Lung (tissue), 11 donors: ENCODE measurements at regions not wholly inside any gene's neighbourhood (a gene's known extent, or its start where the extent isn't known, plus 50 kb on each side); places are given as distances from the start of the nearest gene placed in this dataset.
A peak's percentile ranks its signal among the peaks of the same experiment; 100 is the strongest.

Source experiments
- ATAC-seq: fragments of 200-7000 bp; cut with Tn5 transposase; one replicate; pipeline ENCODE4 v1.9.1; 2020; ENCODE audit warnings: moderate number of reproducible peaks; ENCODE audit not compliant: insufficient read depth, low FRiP score
- DNase-seq, 3 donors: peaks; one replicate each; pipeline ENCODE4 v3.0.0-alpha.2; 2013 to 2017
- H3K27ac ChIP-seq, 2 donors: one replicate each; pipeline ENCODE4 v1.5.1; 2013; ENCODE audit warnings: mild to moderate bottlenecking in 2 of 2, moderate library complexity in 2 of 2, control low read depth in 1 of 2, inconsistent platforms in 1 of 2, low read depth in 1 of 2, low read length in 1 of 2
- H3K27me3 ChIP-seq, 3 donors: one replicate each; pipeline ENCODE4 v1.5.1; 2013; ENCODE audit warnings: low read length in 2 of 3; ENCODE audit not compliant: control insufficient read depth in 3 of 3, insufficient read depth in 3 of 3
- H3K36me3 ChIP-seq, 4 donors: one replicate each; pipeline ENCODE4 v1.5.1; 2013; ENCODE audit warnings: low read length in 4 of 4, mild to moderate bottlenecking in 1 of 4, moderate library complexity in 1 of 4; ENCODE audit not compliant: control insufficient read depth in 4 of 4, insufficient read depth in 4 of 4
- H3K4me1 ChIP-seq, 5 donors: one replicate each; pipeline ENCODE4 v1.5.1; 2013; ENCODE audit warnings: low read length in 5 of 5, mild to moderate bottlenecking in 2 of 5, moderate library complexity in 1 of 5; ENCODE audit not compliant: control insufficient read depth in 5 of 5, insufficient read depth in 5 of 5
- H3K4me3 ChIP-seq: one replicate; pipeline ENCODE4 v1.5.1; 2013; ENCODE audit warnings: mild to moderate bottlenecking, control low read depth, moderate library complexity
- H3K9ac ChIP-seq, 2 donors: one replicate each; pipeline ENCODE4 v1.5.1; 2013; ENCODE audit warnings: low read length in 2 of 2, control low read depth in 1 of 2; ENCODE audit not compliant: insufficient read depth in 1 of 2
- H3K9me3 ChIP-seq, 4 donors: one replicate each; pipeline ENCODE4 v1.5.1; 2013; ENCODE audit warnings: low read length in 3 of 4, mild to moderate bottlenecking in 1 of 4, moderate library complexity in 1 of 4; ENCODE audit not compliant: control insufficient read depth in 4 of 4, insufficient read depth in 3 of 4
- WGBS, 2 donors: extraction: QIAGEN DNeasy Blood & Tissue Kit; methylation state at CpG; one replicate each; pipeline ENCODE4 v1.1.7; 2013; 5-methylcytosine and 5-hydroxymethylcytosine counted together
- TF ChIP-seq, protein P1 (sequence below): IDR thresholded peaks from 2 replicates; pipeline ENCODE4 v1.5.1; 2012; ENCODE audit warnings: mild to moderate bottlenecking; ENCODE audit errors: control extremely low read depth, extremely low read depth
- donor health status: control.
- donor health status: control.
- donor health status: Bipolar disorder and iron deficiency.
- donor health status: healthy.
- donor health status: DM: yes; HTN: yes; CAD: no.

DNA sequence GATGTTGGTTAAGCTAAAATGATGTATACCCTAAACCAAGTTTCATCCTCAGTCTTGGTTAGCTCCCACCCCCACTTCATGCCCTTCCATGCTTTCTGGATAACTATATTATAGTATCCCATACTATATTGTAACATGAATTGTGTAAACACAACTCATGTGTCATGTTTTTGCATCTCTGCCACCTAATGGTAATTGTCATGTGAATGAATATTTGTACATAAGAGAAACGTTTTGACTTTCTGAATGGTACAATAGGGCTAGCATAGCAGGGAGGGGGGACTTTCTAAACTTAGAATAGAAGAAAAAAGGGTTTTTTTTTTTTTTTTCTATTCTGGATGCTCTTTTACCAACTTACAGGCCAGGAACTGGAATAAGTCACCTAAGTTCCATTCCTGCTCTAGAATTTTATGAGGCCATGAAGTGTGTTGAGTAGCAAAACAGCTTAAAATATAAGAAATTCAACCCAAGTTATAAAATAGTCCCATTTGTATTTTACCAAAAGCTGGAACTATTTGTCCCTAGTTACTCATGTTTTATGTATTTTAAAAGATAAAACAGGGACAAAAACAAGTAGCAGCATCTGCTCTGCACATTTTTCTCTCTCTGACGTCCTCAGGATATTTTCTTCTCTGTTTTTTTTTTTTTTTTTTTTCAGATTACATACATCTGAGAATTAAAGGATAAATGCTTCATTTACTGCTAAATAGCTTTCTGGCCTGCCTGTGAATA lies 77.4 kb downstream of the HLX start:
- Histone ChIP-seq H3K4me3 (no peak overlapping the region), H3K27me3 (no peaks in the 10 kb centered on the region), H3K36me3 (no peaks in the 10 kb centered on the region), H3K9ac (no peak overlapping the region), H3K4me1 (no peaks in the 10 kb centered on the region), H3K9me3 (no peaks in the 10 kb centered on the region), H3K27ac (no peak overlapping the region)
- ATAC-seq (no peak), DNase-seq (no peak)
- WGBS, 2 donors, result 63 to 82% methylated on average over 2 of the region's 2 CpGs
- TF ChIP-seq, protein P1, sequence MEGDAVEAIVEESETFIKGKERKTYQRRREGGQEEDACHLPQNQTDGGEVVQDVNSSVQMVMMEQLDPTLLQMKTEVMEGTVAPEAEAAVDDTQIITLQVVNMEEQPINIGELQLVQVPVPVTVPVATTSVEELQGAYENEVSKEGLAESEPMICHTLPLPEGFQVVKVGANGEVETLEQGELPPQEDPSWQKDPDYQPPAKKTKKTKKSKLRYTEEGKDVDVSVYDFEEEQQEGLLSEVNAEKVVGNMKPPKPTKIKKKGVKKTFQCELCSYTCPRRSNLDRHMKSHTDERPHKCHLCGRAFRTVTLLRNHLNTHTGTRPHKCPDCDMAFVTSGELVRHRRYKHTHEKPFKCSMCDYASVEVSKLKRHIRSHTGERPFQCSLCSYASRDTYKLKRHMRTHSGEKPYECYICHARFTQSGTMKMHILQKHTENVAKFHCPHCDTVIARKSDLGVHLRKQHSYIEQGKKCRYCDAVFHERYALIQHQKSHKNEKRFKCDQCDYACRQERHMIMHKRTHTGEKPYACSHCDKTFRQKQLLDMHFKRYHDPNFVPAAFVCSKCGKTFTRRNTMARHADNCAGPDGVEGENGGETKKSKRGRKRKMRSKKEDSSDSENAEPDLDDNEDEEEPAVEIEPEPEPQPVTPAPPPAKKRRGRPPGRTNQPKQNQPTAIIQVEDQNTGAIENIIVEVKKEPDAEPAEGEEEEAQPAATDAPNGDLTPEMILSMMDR, result no peak

DNA sequence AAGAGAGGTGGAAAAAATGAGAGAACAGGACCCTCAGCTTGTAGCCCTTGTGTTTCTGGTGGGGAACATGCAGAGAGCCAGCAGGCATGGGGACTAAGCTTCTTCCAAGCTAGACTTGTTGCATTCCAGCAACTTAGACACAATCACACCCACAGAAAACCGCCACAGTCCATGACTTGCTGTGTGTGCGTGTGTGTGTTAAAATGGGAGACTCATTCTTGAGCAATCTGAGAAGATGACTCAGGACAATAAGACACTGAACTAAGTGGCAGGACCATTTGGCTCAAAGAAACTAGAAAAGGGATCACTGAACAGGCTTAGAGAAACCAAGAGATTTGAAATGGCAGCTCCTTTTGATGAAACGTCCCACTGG lies 78.0 kb downstream of the HLX start:
- H3K4me3 ChIP-seq, result no peak overlapping the region
- no peaks in the 10 kb centered on the region for H3K9me3 ChIP-seq
- TF ChIP-seq, protein P1, result no peak
- no peaks in the 10 kb centered on the region for H3K4me1 ChIP-seq
- H3K36me3 ChIP-seq, result no peaks in the 10 kb centered on the region
- WGBS, 2 donors, result 73 to 75% methylated on average over 3 of the region's 3 CpGs
- no peaks in the 10 kb centered on the region for H3K27me3 ChIP-seq
- DNase-seq (no peak), ATAC-seq (peak; percentile 64)
- no peak overlapping the region for H3K27ac ChIP-seq
- no peak overlapping the region for H3K9ac ChIP-seq

DNA sequence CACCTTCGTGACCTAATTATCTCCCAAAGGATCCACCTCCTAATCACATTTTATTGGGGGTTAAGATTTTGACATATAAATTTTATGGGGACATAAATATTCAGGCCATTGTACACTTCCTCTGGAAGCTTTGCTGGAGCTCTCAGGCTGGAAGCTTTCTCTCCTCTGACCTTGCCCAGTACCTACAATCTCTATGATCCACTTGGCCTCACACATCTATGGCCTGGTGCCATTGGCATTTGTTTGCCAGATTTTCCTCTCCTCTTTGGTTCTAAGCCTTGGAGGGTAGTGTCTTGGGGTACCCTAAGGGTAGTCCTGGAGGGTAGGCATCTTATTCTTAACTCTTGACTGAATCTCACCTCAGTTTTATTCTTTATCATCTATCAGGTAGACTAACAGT lies 79.0 kb downstream of the HLX start:
- TF ChIP-seq, protein P1, result no peak
- H3K4me1 ChIP-seq, result no peaks in the 10 kb centered on the region
- no peak overlapping the region for H3K27ac ChIP-seq
- DNase-seq (no peak), ATAC-seq (no peak)
- H3K27me3 ChIP-seq, result no peaks in the 10 kb centered on the region
- H3K4me3 ChIP-seq, result no peak overlapping the region
- no peaks in the 10 kb centered on the region for H3K9me3 ChIP-seq
- WGBS, 2 donors, result 87 to 100% methylated on average over 1 of the region's 1 CpG
- H3K36me3 ChIP-seq, result no peaks in the 10 kb centered on the region
- H3K9ac ChIP-seq, result no peak overlapping the region
